HG03066 (cell line): ENCODE measurements at regions not wholly inside any gene's neighbourhood (a gene's known extent, or its start where the extent isn't known, plus 50 kb on each side); places are given as distances from the start of the nearest gene placed in this dataset.
"Not testable (repeated sequence)": the region's sequence is repeated elsewhere in the genome, so short reads cannot be mapped to it uniquely, and the experiment has no call there.

Experiments used
- ATAC-seq: cut with Tn5 transposase; IDR thresholded peaks from one replicate; pipeline ENCODE4 v1.9.1; 2021; ENCODE audit warnings: low read depth; ENCODE audit not compliant: unreplicated experiment

DNA sequence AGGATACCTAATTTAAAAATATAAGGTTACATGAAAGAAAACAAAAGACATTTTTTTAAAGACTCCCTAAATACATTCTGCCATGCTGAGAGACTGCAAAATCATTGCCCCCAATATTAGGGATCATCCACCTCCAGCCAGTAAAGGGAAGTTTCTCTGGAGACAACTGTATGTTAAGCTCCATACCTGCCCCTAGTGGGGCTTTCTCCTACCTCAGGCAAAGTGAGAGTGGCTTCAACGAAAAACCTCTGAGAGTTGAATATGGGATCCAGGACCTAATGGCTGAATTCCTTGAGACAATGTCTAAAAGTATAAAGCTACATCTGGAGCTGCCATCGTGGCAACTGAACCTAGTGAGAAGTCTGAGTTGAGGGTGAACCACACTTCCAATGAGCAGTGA lies 248.1 kb upstream of the FIGN start:
- ATAC-seq: no peak

- no peak for ATAC-seq
Measured at GRCh38 chr2:163982938-163983337, 247.1 kb upstream of the FIGN start.

GRCh38 chr2:163974766-163975165 lies 239.0 kb upstream of the FIGN start:
- ATAC-seq: no peak

- no peak for ATAC-seq
Measured at GRCh38 chr2:163970058-163970813, 234.4 kb upstream of the FIGN start.

- ATAC-seq: not testable (repeated sequence)
Measured at GRCh38 chr2:163964278-163964677, 228.5 kb upstream of the FIGN start.

DNA sequence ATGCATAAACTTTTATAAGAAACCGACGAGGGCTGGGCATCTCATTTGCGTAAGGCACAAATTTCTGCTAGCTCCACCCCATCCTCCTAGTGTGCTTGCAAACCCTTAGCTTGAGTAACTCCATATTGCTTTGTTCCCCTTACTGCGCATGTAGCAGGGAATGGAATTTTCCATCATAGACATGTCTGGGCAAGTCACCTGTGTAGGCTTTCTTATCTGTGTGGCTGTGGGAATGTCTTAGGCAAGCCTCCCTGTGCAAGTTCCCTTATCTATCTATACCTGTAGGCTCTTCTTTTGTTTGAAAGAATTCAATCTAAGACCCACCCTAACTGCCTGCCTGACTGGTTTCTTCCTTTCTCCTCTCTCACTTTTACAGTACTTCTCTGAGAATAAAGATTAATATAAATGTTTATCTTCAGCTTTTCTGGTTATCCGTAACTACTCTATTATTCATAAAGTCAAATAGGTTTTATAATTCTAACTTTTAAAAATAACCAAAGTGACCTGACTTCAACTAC lies 217.6 kb upstream of the FIGN start:
- ATAC-seq: no peak

DNA sequence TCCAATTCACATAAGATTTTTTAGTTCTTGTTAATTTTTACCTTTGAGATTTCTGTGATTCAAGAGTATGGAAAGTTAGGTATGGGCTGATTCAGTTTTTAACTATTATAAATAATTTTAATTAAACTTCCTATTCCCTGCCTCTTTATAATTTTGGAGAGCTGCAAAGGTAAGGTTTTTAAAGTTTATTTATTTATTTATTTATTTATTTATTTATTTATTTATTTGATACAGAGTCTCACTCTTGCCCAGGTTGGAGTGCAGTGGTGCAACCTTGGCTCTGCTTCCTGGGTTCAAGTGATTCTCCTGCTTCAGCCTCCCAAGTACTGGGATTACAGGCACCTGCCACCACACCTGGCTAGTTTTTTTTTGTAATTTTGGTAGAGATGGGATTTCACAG lies 215.5 kb upstream of the FIGN start:
- ATAC-seq: no peak

DNA sequence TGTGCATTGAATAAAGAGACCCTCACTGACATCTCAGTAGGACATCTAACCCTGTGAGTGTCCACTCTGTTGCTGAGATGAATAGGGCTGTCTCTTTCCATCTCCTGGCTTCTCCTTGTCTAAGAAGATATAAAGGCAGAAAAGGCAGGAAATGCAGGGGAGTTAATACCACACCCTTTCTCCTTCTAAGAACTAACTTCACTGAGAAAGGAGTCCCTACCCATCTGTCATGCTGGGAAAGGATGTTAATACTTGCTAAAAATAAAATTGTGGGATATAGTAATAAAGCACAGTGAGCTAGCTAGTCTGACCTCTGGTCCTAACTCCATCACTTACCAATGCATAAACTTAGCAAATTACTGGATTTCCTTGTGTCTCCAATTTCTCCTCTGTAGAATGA lies 213.9 kb upstream of the FIGN start:
- no peak for ATAC-seq

DNA sequence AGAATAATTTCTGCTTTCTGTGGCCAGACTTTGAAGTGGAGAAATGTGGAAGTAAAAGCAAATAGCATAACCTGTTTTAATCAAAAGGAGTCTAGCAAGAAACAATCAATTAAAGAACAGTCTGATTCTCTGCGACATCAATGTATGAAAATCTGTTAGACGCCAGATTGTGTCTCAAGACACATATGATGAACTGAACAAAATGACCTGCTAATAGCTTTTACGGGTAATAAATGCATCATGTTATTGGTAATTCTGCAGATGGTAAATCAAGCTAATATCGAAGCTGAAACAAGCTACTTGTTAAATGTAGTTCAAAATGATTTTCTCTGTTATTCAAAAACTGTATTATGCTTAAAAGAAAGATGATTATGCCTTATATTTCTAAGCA lies 208.5 kb upstream of the FIGN start:
- ATAC-seq: no peak

DNA sequence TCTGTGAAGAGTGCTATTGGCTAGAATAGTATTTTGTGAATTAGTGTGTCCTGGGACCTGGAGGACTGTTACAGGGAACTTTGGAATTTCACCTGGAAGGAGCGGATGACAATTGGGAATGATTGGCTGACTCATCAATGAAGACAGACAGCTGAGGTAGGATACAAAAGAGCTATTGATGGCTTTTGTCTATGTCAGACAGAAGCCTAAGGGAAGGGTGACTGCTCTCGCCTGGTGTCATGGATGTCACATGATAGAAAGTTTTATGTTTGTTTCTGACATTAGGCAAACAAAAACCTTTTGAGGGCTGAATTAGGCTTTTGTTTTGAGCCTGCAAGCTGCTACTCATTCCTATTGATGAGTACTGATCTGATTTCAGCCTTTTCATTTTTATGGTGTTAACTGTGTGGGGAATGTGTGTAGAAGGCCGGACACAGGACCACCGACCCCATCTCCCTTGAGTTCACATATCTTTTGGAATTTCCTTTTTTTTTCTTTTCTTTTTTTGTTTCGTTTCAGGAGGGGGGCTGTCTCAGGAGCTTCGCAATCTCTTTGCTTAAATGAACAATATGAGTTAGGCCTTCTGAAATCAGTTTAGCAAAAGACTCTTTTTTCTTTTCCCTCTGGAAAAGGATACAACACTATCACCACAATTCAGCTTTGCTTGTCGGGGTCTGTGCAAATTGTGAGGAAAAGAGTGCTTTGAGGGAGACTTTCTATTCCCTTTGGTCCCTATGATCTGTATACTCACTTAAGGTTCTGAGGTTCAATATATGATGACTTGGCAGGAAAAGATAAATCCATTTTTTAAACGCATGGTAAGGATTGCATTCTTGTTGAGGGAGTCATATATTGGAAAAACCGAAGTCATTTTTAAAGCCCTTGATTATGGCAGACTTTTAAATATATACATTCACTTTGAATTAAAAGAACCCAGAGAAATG lies 207.9 kb upstream of the FIGN start:
- ATAC-seq: no peak

- no peak for ATAC-seq
Measured at GRCh38 chr2:163934131-163934530, 198.3 kb upstream of the FIGN start.

DNA sequence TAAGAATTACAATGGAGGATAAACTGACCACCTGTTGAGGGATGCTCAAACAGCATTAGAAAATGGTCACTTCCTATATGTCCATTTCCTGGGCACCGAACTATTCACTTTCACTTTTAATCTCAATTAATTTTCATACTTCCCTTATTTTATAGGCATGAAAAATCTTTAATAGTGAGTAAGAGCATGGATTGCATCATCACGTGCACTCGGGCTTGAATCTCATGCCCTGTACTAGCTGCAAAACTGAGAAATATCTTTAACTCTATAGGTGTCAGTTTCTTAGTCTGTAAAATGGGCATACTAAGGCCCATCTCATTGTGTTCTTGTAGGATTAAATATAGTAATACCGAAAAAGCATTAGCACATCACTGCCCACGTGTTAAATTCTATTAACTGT lies 183.9 kb upstream of the FIGN start:
- ATAC-seq: no peak

- ATAC-seq: not testable (repeated sequence)
Measured at GRCh38 chr2:163914486-163914885, 178.7 kb upstream of the FIGN start.

GRCh38 chr2:163913532-163913944 lies 177.7 kb upstream of the FIGN start:
- not testable (repeated sequence) for ATAC-seq

DNA sequence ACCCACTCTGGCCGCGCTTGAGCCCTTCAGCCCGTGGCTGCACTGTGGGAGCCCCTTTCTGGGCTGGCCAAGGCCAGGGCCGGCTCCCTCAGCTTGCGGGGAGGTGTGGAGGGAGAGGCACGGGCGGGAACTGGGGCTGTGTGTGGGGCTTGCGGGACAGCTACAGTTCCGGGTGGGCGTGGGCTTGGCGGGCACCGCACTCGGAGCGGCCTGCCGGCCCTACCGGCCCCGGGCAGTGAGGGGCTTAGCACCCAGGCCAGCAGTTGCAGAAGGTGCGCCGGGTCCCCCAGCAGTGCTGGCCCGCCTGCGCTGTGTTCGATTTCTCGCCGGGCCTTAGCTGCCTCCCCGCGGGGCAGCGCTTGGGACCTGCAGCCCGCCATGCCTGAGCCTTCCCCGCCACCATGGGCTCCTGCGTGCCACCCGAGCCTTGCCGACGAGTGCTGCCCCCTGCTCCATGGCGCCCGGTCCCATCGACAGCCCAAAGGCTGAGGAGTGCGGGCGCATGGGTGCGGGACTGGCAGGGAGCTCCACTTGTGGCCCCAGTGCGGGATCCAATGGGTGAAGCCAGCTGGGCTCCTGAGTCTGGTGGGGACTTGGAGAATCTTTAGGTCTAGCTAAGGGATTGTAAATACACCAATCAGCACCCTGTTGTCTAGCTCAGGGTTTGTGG lies 173.7 kb upstream of the FIGN start:
- ATAC-seq: no peak

- no peak for ATAC-seq
Measured at GRCh38 chr2:163906410-163906809, 170.6 kb upstream of the FIGN start.

DNA sequence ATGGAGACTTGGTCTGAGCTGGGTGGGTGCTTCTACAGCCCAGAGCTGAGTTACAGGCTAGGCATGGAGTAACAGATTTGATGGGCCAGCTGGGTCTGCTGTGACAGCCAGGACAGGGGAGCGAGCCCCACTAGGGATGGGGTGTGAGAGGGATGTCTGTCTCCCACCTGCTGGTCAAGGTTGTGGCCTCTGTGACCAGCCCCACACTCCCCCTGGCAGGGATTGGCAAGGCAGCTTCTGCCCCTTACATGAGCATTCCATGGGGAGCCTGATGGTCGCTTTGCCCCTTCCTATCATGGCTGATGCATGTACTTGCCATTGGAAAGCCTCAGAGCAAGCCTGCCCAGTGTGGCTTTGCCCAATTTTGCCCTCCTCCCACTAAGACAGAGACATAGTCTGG lies 162.0 kb upstream of the FIGN start:
- no peak for ATAC-seq

DNA sequence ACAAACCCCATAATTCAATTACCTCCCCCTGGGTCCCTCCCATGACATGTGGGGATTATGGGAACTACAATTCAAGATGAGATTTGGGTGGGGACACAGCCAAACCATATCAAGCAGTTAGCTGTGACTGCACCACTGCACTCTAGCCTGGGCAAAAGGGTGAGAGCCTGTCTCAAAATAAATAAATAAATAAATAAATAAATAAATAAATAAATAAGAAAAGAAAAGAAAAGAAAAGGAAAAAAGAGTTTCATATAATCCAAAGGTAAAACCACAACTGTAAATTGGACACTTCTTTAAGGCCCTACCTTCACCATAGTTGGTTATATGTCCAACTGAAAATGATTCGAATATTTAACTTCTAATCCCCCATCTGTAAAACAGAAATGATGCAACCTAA lies 157.6 kb upstream of the FIGN start:
- ATAC-seq: not testable (repeated sequence)

GRCh38 chr2:163888591-163888990 lies 152.8 kb upstream of the FIGN start:
- ATAC-seq: no peak

GRCh38 chr2:163887182-163887581 lies 151.4 kb upstream of the FIGN start:
- no peak for ATAC-seq

- ATAC-seq: no peak
Measured at GRCh38 chr2:163884416-163884815, 148.6 kb upstream of the FIGN start.
